Endothelial cell of umbilical vein (primary cell): ENCODE measurements at regions not wholly inside any gene's neighbourhood (a gene's known extent, or its start where the extent isn't known, plus 50 kb on each side); places are given as distances from the start of the nearest gene placed in this dataset.

Experiments used
- BruUV-seq: library from RNA; stranded (reverse); fragments of 400-500 nt; replicated peaks from 2 replicates; lab custom pipeline; 2021; lab: Mats Ljungman, UMichigan
- CTCF ChIA-PET: fragments of 300-600, 350-600 bp; sonication (Branson Sonifier 250); formaldehyde crosslinking; loops from one replicate; lab custom pipeline; 2021; ENCODE audit warnings: antibody characterized with exemption, inconsistent platforms; lab: Charles Lee
- POLR2A ChIA-PET: fragments of 300-600, 350-600 bp; sonication (Branson Sonifier 250); formaldehyde crosslinking; loops from one replicate; lab custom pipeline; 2021; ENCODE audit warnings: antibody characterized with exemption, inconsistent platforms; lab: Charles Lee
- DNase-seq: peaks from one replicate; pipeline ENCODE4 v3.0.0-alpha.2; 2011; ENCODE audit warnings: low read depth, low spot score
- FAIRE-seq: peaks from 2 replicates; lab custom pipeline; 2011; peaks lifted over from hg19 to GRCh38; lab: Jason Lieb, UNC
- H2AFZ ChIP-seq: 2 replicates; pipeline ENCODE4 v1.6.0; 2012; ENCODE audit warnings: low read depth, low read length, control low read depth, inconsistent platforms
- H3K27ac ChIP-seq: 2 replicates; pipeline ENCODE4 v1.5.1; 2011; ENCODE audit warnings: low read depth, mild to moderate bottlenecking, control low read depth, low read length, moderate library complexity; ENCODE audit not compliant: insufficient read depth
- H3K27me3 ChIP-seq, 2 experiments: 2 replicates each; pipeline versions ENCODE4 v1.6.0 to v1.6.1; 2011; ENCODE audit warnings: low read length in 2 of 2, mixed read lengths in 1 of 2; ENCODE audit not compliant: control insufficient read depth in 2 of 2, insufficient read depth in 2 of 2
- H3K36me3 ChIP-seq, 2 experiments: 2 replicates in 1 of 2; 3 replicates in 1 of 2; pipeline ENCODE4 v1.5.1; 2011; ENCODE audit warnings: low read length in 2 of 2, mild to moderate bottlenecking in 1 of 2, moderate library complexity in 1 of 2; ENCODE audit not compliant: control insufficient read depth in 2 of 2, insufficient read depth in 2 of 2; ENCODE audit errors: extremely low read depth in 1 of 2
- H3K4me1 ChIP-seq: 3 replicates; pipeline ENCODE4 v1.5.1; 2011; ENCODE audit warnings: mild to moderate bottlenecking, low read length; ENCODE audit not compliant: control insufficient read depth, insufficient read depth; ENCODE audit errors: extremely low read depth
- H3K4me2 ChIP-seq: 2 replicates; pipeline ENCODE4 v1.6.1; 2011; ENCODE audit warnings: low read length, control low read depth, mixed read lengths; ENCODE audit not compliant: insufficient read depth
- H3K4me3 ChIP-seq, 3 experiments: fragments of 200-600 bp in 1 of 3; sonication (generic), shearing (Covaris generic) in 1 of 3; replicated peaks in 1 of 3; 2 replicates each; pipeline ENCODE4 v1.5.1; 2011 to 2016; ENCODE audit warnings: control low read depth in 3 of 3, low read length in 3 of 3, mild to moderate bottlenecking in 2 of 3, inconsistent platforms in 1 of 3, low read depth in 1 of 3, moderate library complexity in 1 of 3; ENCODE audit not compliant: insufficient read depth in 1 of 3
- H3K79me2 ChIP-seq: 2 replicates; pipeline ENCODE4 v1.6.0; 2012; ENCODE audit warnings: low read length, inconsistent platforms; ENCODE audit not compliant: control insufficient read depth, insufficient read depth
- H3K9ac ChIP-seq: replicated peaks from 2 replicates; pipeline ENCODE3; 2011; ENCODE audit warnings: low read length, control low read depth; ENCODE audit not compliant: insufficient read depth; ENCODE audit errors: extremely low read depth
- H3K9me1 ChIP-seq: replicated peaks from 3 replicates; pipeline ENCODE4 v1.6.0; 2011; ENCODE audit warnings: mild to moderate bottlenecking, low read length; ENCODE audit not compliant: control insufficient read depth, insufficient read depth; ENCODE audit errors: extremely low read depth
- H3K9me3 ChIP-seq: replicated peaks from 2 replicates; pipeline ENCODE4 v1.5.1; 2012; ENCODE audit warnings: low read length, inconsistent platforms; ENCODE audit not compliant: control insufficient read depth, insufficient read depth
- H4K20me1 ChIP-seq: replicated peaks from 2 replicates; pipeline ENCODE3; 2011; ENCODE audit warnings: mild to moderate bottlenecking, low read length; ENCODE audit not compliant: control insufficient read depth, insufficient read depth; ENCODE audit errors: extremely low read depth
- CTCF ChIP-seq, 2 donors: IDR thresholded peaks; 1 replicate in 1 of 2; 2 replicates in 1 of 2; pipeline ENCODE4 v1.5.1; 2011; ENCODE audit warnings: low read length in 2 of 2, mild to moderate bottlenecking in 2 of 2, moderate library complexity in 2 of 2, control low read depth in 1 of 2, inconsistent platforms in 1 of 2, low read depth in 1 of 2; ENCODE audit not compliant: insufficient read depth in 1 of 2; ENCODE audit errors: extremely low read depth in 1 of 2
- EZH2 ChIP-seq: IDR thresholded peaks from 2 replicates; pipeline ENCODE4 v1.6.1; 2012; ENCODE audit warnings: borderline replicate concordance, low read depth, mild to moderate bottlenecking, moderate library complexity, low read length, inconsistent platforms; ENCODE audit not compliant: severe bottlenecking
- FOS ChIP-seq: IDR thresholded peaks from 2 replicates; pipeline ENCODE4 v1.6.1; 2011; ENCODE audit warnings: mild to moderate bottlenecking, low read length, moderate library complexity, borderline replicate concordance; ENCODE audit not compliant: insufficient read depth
- GATA2 ChIP-seq: IDR thresholded peaks from 2 replicates; pipeline ENCODE4 v1.7.0; 2011; ENCODE audit warnings: low read depth, mild to moderate bottlenecking, moderate library complexity, mixed read lengths, low read length; ENCODE audit not compliant: insufficient read length, insufficient read depth
- JUN ChIP-seq: IDR thresholded peaks from 2 replicates; pipeline ENCODE4 v1.6.1; 2011; ENCODE audit warnings: borderline replicate concordance, low read depth; ENCODE audit not compliant: insufficient read length, insufficient read depth
- MYC ChIP-seq: IDR thresholded peaks from one replicate; pipeline ENCODE4 v1.6.1; 2011; ENCODE audit warnings: mild to moderate bottlenecking, low read depth, low read length
- POLR2A ChIP-seq: IDR thresholded peaks from 2 replicates; pipeline ENCODE4 v1.6.1; 2012; ENCODE audit warnings: low read depth, mild to moderate bottlenecking, control low read depth, low read length
- POLR2AphosphoS5 ChIP-seq: IDR thresholded peaks from 2 replicates; pipeline ENCODE4 v1.6.1; 2012; ENCODE audit warnings: low read depth, mild to moderate bottlenecking, control low read depth, low read length, moderate library complexity; ENCODE audit not compliant: insufficient read depth
- dilution Hi-C: fragments of 300-500 bp; cut with MboI; formaldehyde crosslinking; loops from one replicate; pipeline ENCODE4 v1.15.0; 2019; ENCODE audit warnings: low sequenced_read_pairs; ENCODE audit not compliant: extremely low pct_ligation_motif_present
- intact Hi-C: fragments of 100-400 bp; cut with micrococcal nuclease; formaldehyde crosslinking; loops from one replicate; pipeline ENCODE4 v1.10.0; 2022
- TF ChIP-seq, protein P1 (sequence below): IDR thresholded peaks from 2 replicates; pipeline ENCODE4 v1.6.1; 2011; ENCODE audit not compliant: insufficient read depth, insufficient read length

- no TSS peak for BruUV-seq
- FAIRE-seq: no peak
- POLR2A ChIA-PET: no interaction called here
Observed at GRCh38 chr16:49168126-49168525, 113.5 kb downstream of the CBLN1 start.

More at GRCh38 chr16:49168126-49168525, 113.5 kb downstream of the CBLN1 start:
- no peak for DNase-seq
- TF ChIP-seq FOS: no peak
- TF ChIP-seq MYC: no peak
- TF ChIP-seq GATA2: no peak
- no peak for TF ChIP-seq CTCF (IDR thresholded peaks at IDR 0.05; ENCODE audit: extremely low read depth in 1 of 2, insufficient read depth in 1 of 2, low read depth in 1 of 2, low read length in 2 of 2)
- TF ChIP-seq, protein P1, sequence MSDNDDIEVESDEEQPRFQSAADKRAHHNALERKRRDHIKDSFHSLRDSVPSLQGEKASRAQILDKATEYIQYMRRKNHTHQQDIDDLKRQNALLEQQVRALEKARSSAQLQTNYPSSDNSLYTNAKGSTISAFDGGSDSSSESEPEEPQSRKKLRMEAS: no peak
- no peak for TF ChIP-seq POLR2A
- no peak for TF ChIP-seq EZH2
- TF ChIP-seq JUN: no peak
- no peak for TF ChIP-seq POLR2AphosphoS5
- Histone ChIP-seq H3K4me2 (no peak overlapping the region), H3K9me1 (no peaks in the 10 kb centered on the region), H3K4me3 (no peak overlapping the region), H3K27me3 (no peaks in the 10 kb centered on the region), H3K36me3 (no peaks in the 10 kb centered on the region), H3K9ac (no peak overlapping the region), H4K20me1 (no peaks in the 10 kb centered on the region), H2AFZ (no peak overlapping the region), H3K9me3 (no peaks in the 10 kb centered on the region), H3K27ac (no peak overlapping the region), H3K4me1 (no peaks in the 10 kb centered on the region), H3K79me2 (no peaks in the 10 kb centered on the region)
- dilution Hi-C loops: no loop called here
- CTCF ChIA-PET: no interaction called here
- intact Hi-C loops: no loop called here
